ENCODE measurements at regions not wholly inside any gene's neighbourhood (a gene's known extent, or its start where the extent isn't known, plus 50 kb on each side); places are given as distances from the start of the nearest gene placed in this dataset.

GRCh38 chr6:10235344-10235743 is 179.5 kb downstream of the TFAP2A start:
- DNase-seq, result no peak

DNA sequence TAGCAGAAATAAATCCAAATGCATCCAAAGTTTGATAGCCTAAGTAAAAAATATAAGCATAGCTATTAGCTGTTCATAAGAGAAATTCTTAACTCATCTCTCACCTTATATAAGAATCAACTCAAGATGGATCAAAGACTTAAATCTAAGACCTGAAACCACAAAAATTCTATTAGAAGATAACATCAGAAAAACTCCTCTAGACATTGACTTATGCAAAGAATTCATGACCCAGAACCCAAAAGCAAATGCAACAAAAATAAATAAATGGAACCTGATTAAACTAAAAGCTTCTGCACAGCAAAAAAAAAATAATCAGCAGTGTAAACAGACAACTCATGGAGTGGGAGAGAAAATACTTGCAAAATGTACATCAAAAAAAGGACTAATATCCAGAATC is 184.3 kb downstream of the TFAP2A start:
- DNase-seq, result no peak

- DNase-seq, result no peak
These were observed 191.0 kb downstream of the TFAP2A start for GRCh38 chr6:10223841-10224240.

- no peak for DNase-seq
These were observed 193.7 kb downstream of the TFAP2A start for GRCh38 chr6:10221178-10221577.

DNA sequence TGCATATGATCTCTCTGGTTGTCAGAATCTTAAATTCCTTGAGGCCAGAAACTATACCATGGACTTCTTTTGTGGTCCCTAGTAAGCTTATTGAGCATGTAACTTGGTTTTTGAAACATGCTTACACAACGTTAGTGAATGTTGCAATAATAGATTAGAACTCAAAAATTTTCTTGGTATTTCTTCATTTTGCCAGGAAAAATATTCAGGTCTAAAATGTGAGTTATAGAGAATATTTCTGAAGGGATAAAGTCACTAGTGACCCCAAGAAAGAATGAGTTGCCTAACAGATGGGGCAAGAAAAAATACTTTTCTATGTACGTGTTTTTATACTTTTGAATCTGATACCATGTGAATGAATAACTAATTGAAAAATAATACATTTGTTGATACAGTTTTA is 195.4 kb downstream of the TFAP2A start:
- no peak for DNase-seq

GRCh38 chr6:10217111-10217510 is 197.8 kb downstream of the TFAP2A start:
- no peak for DNase-seq

GRCh38 chr6:10215326-10216110 is 199.4 kb downstream of the TFAP2A start:
- DNase-seq, result no peak

GRCh38 chr6:10210052-10210451 is 204.8 kb downstream of the TFAP2A start:
- no peak for DNase-seq

GRCh38 chr6:10205892-10206291 is 209.0 kb downstream of the TFAP2A start:
- no peak for DNase-seq

- DNase-seq, result no peak
These were observed 209.8 kb downstream of the TFAP2A start for GRCh38 chr6:10205120-10205519.

DNA sequence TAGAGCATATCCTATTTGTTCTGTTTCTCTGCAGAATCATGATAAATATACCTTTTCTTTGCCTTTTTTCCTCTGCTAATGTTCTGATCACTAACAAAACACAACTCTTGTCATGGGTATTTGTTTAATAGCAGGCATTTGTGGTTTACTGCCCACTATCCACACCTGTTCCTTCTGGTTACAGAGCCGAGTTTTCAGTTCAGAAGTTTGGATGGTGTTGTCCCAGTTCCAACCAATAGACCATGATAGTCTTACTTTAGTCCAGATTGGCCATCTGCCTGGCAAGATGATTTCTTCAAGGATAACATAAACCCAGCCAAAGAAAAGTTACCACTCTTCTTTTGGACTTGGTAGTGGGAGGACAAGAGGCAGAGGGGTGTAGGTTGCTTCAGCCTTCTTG is 211.2 kb downstream of the TFAP2A start:
- no peak for DNase-seq

- no peak for DNase-seq
These were observed 212.3 kb downstream of the TFAP2A start for GRCh38 chr6:10202581-10202980.

DNA sequence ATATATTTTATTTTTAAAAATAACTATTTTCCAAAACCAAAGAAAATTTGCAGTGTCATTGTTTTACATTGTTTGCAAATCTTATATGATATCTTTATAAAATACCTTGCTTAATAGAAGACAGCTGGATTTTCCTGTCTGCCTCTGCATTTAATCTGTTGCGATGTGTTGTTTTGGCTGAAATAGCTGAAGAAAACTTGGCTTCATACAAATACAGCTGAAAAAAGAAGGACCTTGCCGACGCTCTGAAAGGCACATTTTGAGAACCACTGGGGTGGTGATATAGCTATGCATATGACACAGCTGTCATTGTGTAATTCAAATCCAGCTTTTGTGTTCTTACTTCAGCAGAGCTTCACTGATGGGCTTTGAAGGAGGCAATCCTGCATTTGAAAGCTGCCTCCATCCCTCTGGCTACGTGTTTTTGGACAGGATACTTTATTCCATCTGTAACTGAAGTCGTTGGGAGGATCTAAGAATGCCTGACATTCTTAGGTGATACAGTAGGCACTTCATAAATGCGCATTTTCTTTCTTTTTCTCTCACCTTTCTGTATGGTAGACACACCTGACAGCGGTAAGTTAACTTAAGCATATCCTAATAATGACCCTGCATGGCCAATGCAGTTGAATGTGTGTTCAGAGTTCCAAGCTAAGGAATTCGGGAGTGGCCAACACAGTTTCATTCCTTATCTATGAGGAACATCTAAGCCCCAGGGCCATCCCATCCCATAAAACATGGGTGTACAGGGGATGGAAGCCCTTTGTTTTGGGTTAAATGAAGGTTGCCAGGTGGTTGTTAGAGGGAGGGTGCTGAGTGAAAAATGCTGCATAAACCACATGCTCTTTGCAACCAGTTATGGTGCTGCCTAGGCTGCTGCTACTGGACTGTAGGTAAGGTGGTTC is 213.0 kb downstream of the TFAP2A start:
- no peak for DNase-seq

- no peak for DNase-seq
These were observed 218.8 kb downstream of the TFAP2A start for GRCh38 chr6:10196090-10196489.

- no peak for DNase-seq
These were observed 219.8 kb downstream of the TFAP2A start for GRCh38 chr6:10194816-10195672.

- DNase-seq, result no peak
These were observed 221.6 kb downstream of the TFAP2A start for GRCh38 chr6:10193321-10193720.

- DNase-seq, result no peak
These were observed 224.8 kb downstream of the TFAP2A start for GRCh38 chr6:10190042-10190441.

- no peak for DNase-seq
These were observed 230.3 kb downstream of the TFAP2A start for GRCh38 chr6:10184371-10185227.

GRCh38 chr6:10180138-10181074 is 234.5 kb downstream of the TFAP2A start:
- no peak for DNase-seq

- no peak for DNase-seq
These were observed 237.2 kb downstream of the TFAP2A start for GRCh38 chr6:10177704-10178103.

- no peak for DNase-seq
These were observed 239.5 kb downstream of the TFAP2A start for GRCh38 chr6:10175362-10175761.
